Left cardiac atrium (tissue), 4 donors: ENCODE measurements at regions not wholly inside any gene's neighbourhood (a gene's known extent, or its start where the extent isn't known, plus 50 kb on each side); places are given as distances from the start of the nearest gene placed in this dataset.
"Not testable (repeated sequence)": the region's sequence is repeated elsewhere in the genome, so short reads cannot be mapped to it uniquely, and the experiment has no call there.

Experiments
- ATAC-seq, 2 donors: fragments of 200-7000 bp; cut with Tn5 transposase; one replicate each; pipeline ENCODE4 v1.9.1; 2020; ENCODE audit warnings: mild to moderate bottlenecking in 2 of 2, moderate library complexity in 2 of 2
- DNase-seq: peaks from one replicate; pipeline ENCODE4 v3.0.0-alpha.2; 2020
- intact Hi-C, 2 donors: fragments of 100-400 bp; cut with DNase I; formaldehyde crosslinking; loops; one replicate each; pipeline versions ENCODE4 v1.14.1 to v1.15.1; 2022 to 2023
- donor health status: DM: no; HTN: yes; CAD: no.
- donor health status: DM: no; HTN: yes; CAD: no; lungs with severe emphysema.
- donor health status: DM: yes; HTN: yes; CAD: no.
- donor health status: Dilated cardiomyopathy.

DNA sequence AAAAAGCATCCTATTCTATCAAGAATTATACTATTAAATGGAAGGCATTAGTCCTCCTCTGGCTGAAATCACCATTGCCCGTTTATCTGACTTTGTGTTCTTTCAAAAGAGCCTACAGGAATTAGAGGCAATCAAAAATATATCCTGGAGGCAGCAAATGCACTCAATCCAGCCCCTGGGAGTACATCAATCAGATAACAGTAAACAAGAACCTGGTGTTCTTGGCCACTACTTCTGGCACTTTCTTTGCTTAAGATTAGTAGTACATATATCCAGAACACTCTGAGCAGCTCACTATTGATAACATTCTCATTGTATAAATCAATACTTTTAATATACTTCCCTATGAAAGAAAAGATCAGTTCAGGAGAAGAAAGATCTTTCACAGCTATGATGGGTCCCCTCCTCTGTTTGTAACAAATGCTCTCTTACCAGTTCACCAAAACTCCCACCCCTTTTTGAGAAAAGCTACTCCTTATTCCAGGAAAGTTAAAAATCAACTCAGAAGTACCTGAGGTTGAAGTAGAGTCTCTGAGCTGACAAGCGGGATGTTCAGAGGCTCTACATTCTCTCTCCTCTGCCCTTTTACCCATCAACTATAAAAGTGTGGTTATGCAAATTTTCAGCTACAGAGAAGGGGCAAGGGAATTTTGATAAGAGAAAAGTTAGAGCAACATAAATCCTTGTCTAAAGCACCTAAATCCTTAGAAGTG lies 176.0 kb downstream of the COX18 start:
- DNase-seq (no peak), ATAC-seq (no peak)
- intact Hi-C loops: no loop called here

DNA sequence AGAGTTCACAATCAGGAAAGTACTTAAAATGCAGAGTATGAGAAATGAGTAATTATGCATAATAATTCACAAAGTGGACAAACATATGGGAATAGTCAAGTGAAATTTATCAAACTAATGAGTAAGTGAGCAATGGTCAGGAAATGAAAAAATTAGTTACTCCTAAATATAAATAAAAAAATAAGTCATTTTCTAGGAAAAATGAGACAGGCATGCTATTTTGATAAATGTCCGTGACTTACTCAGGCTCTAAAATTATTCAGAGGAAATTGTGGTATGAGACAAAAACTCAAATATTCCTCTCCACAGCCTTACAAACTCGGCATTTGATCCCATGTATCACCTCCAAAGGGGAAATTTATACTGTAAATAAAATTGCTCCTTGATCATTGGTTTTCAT lies 181.2 kb downstream of the COX18 start:
- ATAC-seq (no peak), DNase-seq (no peak)
- intact Hi-C loops: no loop called here

DNA sequence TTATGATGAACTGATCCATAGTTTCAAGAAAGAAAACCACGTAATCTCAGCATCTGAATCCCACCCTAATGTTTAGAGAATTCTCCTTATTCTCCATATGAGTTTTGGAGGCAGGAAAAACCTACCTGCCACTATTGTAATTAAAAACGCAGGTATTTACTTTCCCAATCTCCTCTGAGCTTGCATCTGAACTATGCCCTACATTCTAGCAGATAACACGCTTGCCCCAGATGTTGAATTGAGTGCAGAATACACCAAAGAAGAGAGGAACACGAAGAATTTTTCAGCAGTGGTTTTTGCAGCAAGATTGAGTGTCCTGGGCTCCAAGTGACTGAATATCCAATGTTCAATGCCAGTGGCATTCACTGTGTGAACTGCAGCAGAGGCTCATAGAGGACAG lies 182.4 kb downstream of the COX18 start:
- intact Hi-C loops: no loop called here
- DNase-seq (no peak), ATAC-seq (no peak)

DNA sequence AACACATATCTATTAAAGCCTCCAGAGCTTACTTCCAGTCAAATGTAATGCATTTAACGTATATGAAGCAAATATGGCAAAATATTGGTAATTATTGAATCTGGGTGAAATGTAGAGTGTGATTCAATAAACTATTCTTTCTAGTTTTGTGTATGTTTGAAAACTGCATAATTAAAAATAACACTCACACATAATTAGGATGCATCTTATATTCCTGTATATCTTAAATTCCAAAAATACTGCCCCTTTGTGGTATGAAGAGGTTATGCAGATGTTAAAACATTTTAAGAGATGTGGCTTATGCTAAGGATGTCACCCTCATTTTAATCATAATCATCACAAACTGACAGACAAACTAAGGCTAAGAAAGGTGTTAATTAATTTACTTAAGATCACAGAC lies 182.9 kb downstream of the COX18 start:
- intact Hi-C loops: no loop called here

DNA sequence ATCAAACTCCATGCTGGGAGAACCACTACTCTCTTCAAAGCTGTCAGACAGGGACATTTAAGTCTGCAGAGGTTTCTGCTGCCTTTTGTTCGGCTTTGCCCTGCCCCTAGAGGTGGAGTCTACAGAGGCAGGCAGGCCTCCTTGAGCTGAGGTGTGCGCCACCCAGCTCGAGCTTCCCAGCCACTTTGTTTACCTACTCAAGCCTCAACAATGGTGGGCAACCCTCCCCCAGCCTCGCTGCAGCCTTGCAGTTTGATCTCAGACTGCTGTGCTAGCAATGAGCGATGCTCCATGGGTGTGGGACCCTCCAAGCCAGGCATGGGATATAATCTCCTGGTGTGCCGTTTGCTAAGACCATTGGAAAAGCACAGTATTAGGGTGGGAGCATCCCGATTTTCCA lies 185.3 kb downstream of the COX18 start:
- DNase-seq, ATAC-seq: not testable (repeated sequence)

More for the DNA sequence above, 182.9 kb downstream of the COX18 start:
- no peak for DNase-seq
- ATAC-seq: no peak

DNA sequence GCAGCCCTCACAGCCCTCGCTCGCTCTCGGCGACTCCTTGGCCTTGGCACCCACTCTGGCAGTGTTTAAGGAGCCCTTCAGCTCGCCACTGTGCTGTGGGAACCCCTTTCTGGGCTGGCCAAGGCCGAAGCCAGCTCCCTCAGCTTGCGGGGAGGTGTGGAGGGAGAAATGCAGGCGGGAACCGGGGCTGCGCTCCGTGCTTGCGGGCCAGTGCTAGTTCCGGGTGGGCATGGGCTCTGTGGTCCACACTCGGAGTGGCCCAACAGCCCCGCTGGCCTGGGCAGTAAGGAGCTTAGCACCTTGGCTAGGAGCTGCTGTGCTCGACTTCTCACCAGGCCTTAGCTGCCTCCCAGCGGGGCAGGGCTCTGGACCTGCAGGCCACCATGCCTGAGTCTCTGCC lies 192.6 kb downstream of the COX18 start:
- ATAC-seq (no peak), DNase-seq (no peak)
- intact Hi-C loops: no loop called here

More for the DNA sequence above, 185.3 kb downstream of the COX18 start:
- intact Hi-C loops: not testable (repeated sequence)

DNA sequence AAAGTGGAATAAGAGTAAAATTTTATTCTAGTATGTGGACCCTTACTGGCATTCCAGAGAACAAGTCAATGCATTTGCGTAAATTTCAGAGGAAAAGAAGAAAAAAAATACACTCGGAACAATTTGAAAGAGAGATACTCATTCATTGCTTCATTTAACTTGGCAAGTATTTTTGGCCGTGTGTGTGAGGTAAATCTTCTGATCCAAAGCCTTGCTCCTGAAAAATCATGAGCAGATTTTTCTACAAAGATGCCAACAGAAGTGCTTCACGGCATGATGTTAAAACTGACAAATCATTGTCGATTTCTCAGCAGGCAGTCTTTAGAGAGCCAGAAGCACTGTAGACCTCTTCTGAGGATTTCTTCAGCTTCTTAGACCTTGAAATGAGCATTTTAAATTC lies 194.0 kb downstream of the COX18 start:
- intact Hi-C loops: no loop called here
- ATAC-seq (peak; percentile 5 to 40), DNase-seq (no peak)

DNA sequence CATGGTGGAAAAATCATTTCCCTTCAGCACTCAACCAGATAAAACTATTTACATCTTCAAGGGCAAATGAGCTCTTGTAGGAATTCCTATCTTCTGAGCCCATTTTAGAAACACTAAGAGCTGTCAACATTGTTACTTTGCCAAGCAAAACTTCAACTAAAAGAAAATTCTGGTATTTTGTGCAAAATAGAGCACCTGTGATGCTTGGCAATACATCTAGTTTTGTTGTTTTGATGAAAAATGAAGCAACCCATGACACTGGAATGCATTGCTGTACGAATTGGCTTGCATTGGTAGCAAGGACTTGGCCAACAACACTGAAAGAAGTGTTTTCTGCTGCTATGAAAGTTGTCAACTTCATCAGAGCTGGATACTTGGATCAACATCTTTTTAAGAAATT lies 194.4 kb downstream of the COX18 start:
- no peak for DNase-seq
- peak in 1 of 2 donors; percentile 46 for ATAC-seq
- intact Hi-C loops: no loop called here

DNA sequence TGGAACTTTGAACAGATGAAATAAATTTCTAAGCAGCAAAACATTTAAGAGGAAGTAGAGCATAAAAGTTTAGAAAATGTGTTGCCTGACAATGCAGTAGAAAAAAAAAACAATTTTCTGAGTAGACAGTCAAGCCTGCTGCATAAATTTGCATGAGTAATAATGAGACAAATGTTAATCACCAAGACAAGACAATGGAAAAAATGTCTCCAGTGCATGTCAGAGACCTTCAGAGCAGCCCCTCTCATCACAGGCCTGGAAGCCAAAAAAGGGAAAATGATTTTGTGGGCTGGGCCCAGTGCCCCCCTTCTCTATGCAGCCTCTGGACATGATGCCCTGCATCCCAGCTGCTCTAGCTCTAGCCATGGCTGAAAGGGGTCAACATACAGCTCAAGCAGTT lies 204.6 kb downstream of the COX18 start:
- no peak for DNase-seq
- ATAC-seq: no peak
- intact Hi-C loops: no loop called here

DNA sequence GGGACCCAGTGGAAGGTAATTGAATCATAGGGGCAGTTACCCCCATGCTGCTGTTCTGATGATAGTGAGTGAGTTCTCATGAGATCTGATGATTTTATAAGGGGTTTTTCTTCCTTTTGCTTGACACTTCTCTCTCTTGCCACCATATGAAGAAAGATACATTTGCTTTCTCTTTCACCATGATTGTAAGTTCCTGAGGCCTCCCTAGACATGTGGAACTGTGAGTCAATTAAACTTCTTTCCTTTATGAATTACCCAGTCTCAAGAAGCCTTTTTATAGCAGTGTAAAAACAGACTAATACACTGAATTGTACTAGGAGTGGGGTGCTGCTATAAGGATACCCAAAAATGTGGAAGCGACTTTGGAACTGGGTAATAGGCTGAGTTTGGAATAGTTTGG lies 205.2 kb downstream of the COX18 start:
- intact Hi-C loops, ATAC-seq, DNase-seq: not testable (repeated sequence)

DNA sequence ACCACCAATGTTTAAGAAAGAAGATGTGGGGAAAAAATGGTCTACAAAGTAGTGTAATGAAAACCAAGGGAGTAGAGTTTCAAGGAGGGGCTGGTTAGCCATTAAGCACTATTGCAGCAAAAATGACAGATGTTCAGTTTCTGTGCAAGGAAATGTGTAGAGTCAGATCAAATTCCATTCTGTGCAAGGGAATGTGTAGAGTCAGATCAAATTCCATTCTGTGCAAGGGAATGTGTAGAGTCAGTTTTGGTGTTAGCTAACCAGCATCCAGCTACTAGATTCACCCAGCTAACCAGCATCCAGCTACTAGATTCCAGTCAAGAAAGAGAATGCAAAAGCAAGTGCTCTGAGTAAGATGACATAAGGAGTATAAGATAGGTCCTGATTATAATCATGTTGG lies 208.8 kb downstream of the COX18 start:
- no peak for ATAC-seq

DNA sequence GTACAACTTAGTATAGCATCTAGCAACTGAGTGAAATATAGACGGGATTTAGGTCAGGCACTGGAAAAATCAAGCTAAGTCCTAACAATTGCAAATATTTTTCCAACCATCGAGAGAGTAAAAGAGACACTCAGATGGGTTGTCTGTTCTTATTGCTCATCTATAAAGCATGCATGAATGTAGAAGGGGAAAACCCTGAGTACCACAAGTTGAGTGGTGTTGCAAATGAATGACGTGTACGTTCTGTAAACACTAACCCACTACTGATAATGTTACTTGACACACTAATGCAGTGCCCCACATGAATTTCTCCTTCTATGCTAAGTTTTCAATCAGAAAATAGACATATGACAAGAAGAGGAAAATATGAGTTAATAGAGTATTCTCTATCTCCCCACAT lies 211.2 kb downstream of the COX18 start:
- intact Hi-C loops: no loop called here
- no peak for DNase-seq
- peak; percentile 27 to 98 for ATAC-seq

More for the DNA sequence above, 208.8 kb downstream of the COX18 start:
- DNase-seq: no peak
- intact Hi-C loops: no loop called here

DNA sequence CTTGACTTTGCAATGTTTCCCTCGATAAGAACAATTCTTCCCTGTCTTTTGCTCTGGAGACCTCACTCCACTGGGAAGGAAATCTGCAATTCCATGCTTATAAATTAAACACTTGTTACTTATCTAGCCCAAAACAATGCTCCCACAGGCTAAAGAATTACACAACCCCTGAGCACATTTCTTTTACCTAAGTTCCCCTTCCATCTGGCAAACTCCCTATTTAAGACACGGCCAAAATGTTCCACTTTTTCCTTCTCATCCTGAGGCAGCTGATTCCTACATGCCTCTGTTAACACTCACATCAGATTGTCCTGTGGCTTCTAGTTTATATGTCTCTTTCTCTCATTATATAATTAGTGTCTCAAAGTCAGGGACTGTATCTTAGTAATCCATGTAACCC lies 211.7 kb downstream of the COX18 start:
- ATAC-seq: peak in 1 of 2 donors; percentile 90

DNA sequence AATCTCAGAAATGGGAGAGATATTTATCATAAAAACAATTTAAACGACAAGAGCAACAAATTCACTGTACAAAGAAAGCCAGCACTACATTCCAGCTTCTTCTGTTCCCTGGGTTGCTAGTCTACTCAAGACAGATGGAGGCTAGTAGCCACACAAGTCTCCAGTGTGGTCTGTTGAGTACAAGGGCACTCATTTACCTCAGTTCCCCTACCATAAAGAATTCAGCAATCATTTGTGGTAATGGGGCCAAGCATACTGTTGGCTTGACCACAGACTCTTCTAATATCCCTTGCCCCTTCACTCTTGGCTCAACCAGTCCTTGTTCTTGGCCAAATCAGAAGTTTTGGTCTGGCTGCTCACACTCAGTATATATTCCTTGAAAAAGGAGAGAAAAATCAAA lies 212.3 kb downstream of the COX18 start:
- ATAC-seq (no peak), DNase-seq (no peak)
- intact Hi-C loops: no loop called here

More for the DNA sequence above, 211.7 kb downstream of the COX18 start:
- no peak for DNase-seq
- intact Hi-C loops: no loop called here

DNA sequence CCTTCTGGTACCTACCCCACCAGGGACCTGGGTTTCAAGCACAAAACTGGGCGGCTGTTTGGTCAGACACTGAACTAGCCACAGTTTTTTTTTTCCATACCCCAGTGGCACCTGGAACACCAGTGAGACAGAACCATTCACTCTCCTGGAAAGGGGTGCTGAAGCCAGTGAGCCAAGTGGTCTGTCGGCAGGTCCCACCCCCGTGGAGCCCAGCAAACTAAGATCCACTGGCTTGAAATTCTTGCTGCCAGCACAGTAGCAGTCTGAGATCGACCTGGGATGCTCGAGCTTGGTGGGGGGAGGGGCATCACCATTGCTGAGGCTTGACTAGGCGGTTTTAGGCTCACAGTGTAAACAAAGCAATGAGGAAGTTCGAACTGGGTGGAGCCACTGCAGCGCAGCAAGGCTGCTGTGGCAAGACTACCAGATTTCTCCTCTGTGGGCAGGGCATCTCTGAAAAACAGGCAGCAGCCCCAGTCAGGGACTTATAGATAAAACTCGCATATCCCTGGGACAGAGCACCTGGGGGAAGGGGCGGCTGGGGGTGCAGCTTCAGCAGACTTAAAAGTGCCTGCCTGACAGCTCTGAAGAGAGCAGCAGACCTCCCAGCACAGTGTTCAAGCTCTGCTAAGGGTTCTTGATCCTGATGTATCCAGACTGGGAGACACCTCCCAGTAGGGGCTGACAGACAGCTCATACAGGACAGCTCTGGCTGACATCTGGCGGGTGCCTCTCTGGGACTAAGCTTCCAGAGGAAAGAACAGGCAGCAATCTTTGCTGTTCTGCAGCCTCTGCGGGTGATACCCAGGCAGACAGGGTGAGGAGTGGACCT lies 223.0 kb downstream of the COX18 start:
- DNase-seq (no peak), ATAC-seq (no peak)
- intact Hi-C loops: no loop called here

DNA sequence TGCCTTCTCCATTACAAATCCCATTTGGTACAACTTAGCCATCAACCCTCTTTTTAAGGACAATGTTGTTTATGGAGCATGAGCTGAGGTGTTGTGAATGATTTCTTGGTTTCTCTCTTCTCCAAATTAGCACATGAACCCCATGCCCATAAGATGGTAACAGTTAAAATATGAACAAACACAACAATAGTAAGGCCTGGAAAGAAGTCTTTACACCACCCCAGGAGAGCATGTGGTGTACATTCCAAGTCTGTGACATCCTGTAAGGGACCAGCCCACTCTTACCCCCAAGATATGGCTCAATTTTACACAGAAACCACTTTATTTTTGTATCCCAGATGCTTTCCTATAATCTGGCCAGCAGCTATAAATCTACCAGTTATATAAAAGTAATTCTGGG lies 226.1 kb downstream of the COX18 start:
- DNase-seq (no peak), ATAC-seq (no peak)
- intact Hi-C loops: no loop called here

DNA sequence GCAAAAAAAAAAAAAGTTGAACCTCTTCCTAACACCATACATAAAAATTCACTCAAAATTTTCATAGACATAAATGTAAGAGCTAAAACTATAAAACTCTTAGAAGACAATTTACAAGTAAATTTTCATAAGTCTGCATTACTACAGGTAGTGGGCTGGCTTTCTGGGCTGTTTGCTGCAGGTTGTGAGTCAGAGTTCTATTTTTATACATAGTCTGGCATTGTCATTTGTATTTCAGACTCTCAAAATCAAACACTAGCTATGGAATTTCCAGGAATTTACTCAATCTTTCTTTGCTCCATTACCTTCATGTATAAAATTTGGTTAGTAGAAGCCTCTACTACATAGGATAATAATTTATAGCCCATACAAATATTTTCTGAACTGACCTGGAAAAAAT lies 227.2 kb downstream of the COX18 start:
- ATAC-seq (no peak), DNase-seq (no peak)
- intact Hi-C loops: no loop called here

DNA sequence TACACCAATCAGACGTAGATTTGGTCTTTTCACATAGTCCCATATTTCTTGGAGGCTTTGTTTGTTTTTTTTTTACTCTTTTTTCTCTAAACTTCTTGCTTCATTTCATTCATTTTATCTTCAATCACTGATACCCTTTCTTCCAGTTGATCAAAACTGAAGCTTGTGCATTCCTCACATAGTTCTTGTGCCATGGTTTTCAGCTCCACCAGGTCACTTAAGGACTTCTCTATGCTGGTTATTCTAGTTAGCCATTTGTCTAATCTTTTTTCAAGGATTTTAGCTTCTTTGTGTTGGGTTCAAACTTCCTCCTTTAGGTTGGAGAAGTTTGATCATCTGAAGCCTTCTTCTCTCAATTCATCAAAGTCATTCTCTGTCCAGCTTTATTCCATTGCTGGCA lies 229.3 kb downstream of the COX18 start:
- intact Hi-C loops, DNase-seq, ATAC-seq: not testable (repeated sequence)

DNA sequence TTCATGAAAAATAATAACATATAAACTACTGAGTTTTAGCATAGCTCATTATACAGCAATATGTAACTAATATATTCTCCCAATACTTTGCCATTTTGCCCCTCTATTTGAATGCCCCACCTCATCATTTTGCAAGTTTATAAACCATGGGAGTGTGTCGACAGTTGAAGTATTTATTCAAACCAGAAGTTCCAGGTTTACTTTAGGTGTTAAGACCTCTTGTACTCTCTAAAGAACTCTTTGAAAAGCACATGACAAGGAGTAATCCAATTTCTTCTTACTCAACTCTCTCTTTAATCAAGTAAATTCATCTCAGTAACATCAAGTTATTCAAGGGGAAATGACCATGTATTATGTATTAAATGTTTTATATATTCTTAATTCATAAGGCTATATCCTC lies 240.7 kb downstream of the COX18 start:
- intact Hi-C loops: no loop called here
- no peak for DNase-seq
- ATAC-seq: no peak

DNA sequence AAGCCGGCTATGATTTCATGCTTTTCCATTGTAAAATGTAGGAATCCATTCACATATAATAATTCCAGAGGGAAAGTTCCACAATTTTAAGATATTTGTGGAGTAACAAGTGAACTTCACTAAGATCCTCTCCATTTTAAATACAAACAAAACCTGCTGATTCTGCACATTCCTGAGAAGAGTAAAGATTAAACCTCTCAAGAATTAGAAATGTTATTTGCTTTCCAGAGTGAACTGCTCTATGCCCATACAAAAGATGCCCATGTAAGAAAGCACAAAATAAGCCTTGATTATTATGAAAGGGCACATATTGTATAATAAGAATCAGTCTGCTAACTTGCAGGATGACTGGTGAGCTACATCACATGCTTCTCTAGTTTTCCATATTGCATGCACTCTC lies 241.5 kb downstream of the COX18 start:
- DNase-seq (no peak), ATAC-seq (no peak)
- intact Hi-C loops: no loop called here

DNA sequence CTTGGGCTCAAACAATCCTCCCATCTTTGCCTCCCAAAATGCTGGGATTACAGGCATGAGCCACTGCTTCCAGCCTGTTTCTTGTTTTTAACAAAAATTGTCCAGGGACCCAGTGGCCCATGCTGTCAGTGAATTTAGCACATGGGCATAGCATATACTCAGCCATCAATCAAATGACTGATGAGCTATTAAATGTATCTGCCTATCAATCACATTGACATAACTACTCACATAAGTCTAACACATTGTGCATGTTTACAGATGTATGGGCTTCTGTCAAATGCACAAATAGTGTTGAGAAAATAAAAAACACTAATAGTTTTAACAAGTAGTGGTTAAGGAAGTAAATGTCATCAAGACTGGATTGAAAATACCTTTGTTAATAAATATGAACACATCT lies 249.4 kb downstream of the COX18 start:
- intact Hi-C loops: no loop called here
- ATAC-seq (no peak), DNase-seq (no peak)
